ENCODE measurements at regions not wholly inside any gene's neighbourhood (a gene's known extent, or its start where the extent isn't known, plus 50 kb on each side); places are given as distances from the start of the nearest gene placed in this dataset.

DNA sequence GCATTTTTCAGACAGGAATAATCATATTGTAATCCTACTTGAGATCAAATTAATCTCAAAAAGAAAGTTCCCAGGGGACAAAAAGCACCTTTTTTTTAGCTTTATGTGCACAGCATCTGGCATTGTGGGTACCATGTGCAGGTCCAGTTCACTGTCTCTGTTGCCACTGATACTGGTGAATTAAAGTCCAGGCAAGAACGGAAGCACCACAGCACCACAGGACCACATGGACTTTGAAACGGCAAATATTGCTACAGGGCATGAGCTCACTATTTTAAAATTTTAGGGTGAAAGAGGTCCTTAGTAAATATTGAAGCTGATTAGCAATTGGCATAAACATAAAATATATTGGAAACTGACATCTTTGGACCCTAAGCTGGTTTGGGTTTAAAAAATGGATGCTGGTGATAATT, 709.0 kb downstream of the EPM2A start:
- no peak for TF ChIP-seq CTCF (IDR thresholded peaks at IDR 0.05)
- TF ChIP-seq POLR2A (IDR thresholded peaks at IDR 0.05): no peak
